A172 (cell line): ENCODE measurements at regions not wholly inside any gene's neighbourhood (a gene's known extent, or its start where the extent isn't known, plus 50 kb on each side); places are given as distances from the start of the nearest gene placed in this dataset.

Experiments used
- DNase-seq: peaks from one replicate; pipeline ENCODE4 v3.0.0-alpha.2; 2015; ENCODE audit warnings: low spot score

- no peak for DNase-seq
These were observed 68.3 kb upstream of the ZSWIM6 start for GRCh38 chr5:61263561-61264272.

GRCh38 chr5:61264273-61264661 is 67.8 kb upstream of the ZSWIM6 start:
- no peak for DNase-seq

GRCh38 chr5:61267116-61267515 is 64.9 kb upstream of the ZSWIM6 start:
- no peak for DNase-seq

GRCh38 chr5:61268871-61269270 is 63.2 kb upstream of the ZSWIM6 start:
- DNase-seq = no peak

- DNase-seq = no peak
These were observed 61.4 kb upstream of the ZSWIM6 start for GRCh38 chr5:61270510-61271165.

- no peak for DNase-seq
These were observed 59.4 kb upstream of the ZSWIM6 start for GRCh38 chr5:61272688-61273087.

- DNase-seq = no peak
These were observed 58.6 kb upstream of the ZSWIM6 start for GRCh38 chr5:61273279-61273975.

GRCh38 chr5:61274511-61274911 is 57.5 kb upstream of the ZSWIM6 start:
- DNase-seq = no peak

GRCh38 chr5:61275841-61276240 is 56.2 kb upstream of the ZSWIM6 start:
- DNase-seq = peak; percentile 77

GRCh38 chr5:61277190-61277589 is 54.9 kb upstream of the ZSWIM6 start:
- DNase-seq = no peak

GRCh38 chr5:61277781-61278180 is 54.3 kb upstream of the ZSWIM6 start:
- peak; percentile 41 for DNase-seq

- DNase-seq = no peak
These were observed 52.3 kb upstream of the ZSWIM6 start for GRCh38 chr5:61279725-61280124.

GRCh38 chr5:61280205-61280604 is 51.9 kb upstream of the ZSWIM6 start:
- peak; percentile 81 for DNase-seq

GRCh38 chr5:61280761-61281427 is 51.2 kb upstream of the ZSWIM6 start:
- DNase-seq = no peak

- no peak for DNase-seq
These were observed 50.4 kb upstream of the ZSWIM6 start for GRCh38 chr5:61281686-61282085.
